H9 (cell line): ENCODE measurements at regions not wholly inside any gene's neighbourhood (a gene's known extent, or its start where the extent isn't known, plus 50 kb on each side); places are given as distances from the start of the nearest gene placed in this dataset.

Experiments
- DNase-seq: peaks from one replicate; pipeline ENCODE4 v3.0.0-alpha.2; 2017
- H2AFZ ChIP-seq: one replicate; pipeline ENCODE4 v1.6.1; 2013; ENCODE audit warnings: mild to moderate bottlenecking, low read length, control low read depth, moderate library complexity
- H2AK5ac ChIP-seq: 2 replicates; pipeline ENCODE4 v1.6.1; 2013; ENCODE audit warnings: low read length, control low read depth, mixed read lengths; ENCODE audit not compliant: insufficient read length
- H2BK120ac ChIP-seq: one replicate; pipeline ENCODE4 v1.6.1; 2013; ENCODE audit warnings: low read depth, mild to moderate bottlenecking, low read length, control low read depth, inconsistent platforms; ENCODE audit not compliant: poor library complexity, severe bottlenecking
- H2BK12ac ChIP-seq: 2 replicates; pipeline ENCODE4 v1.6.1; 2013; ENCODE audit warnings: low read length, control low read depth, mixed read lengths, low read depth; ENCODE audit not compliant: insufficient read length
- H2BK15ac ChIP-seq: 2 replicates; pipeline ENCODE4 v1.6.1; 2013; ENCODE audit warnings: low read depth, low read length, control low read depth
- H2BK20ac ChIP-seq: one replicate; pipeline ENCODE4 v1.6.1; 2013; ENCODE audit warnings: low read depth, mild to moderate bottlenecking, low read length, control low read depth, inconsistent platforms; ENCODE audit not compliant: poor library complexity, severe bottlenecking
- H2BK5ac ChIP-seq: 2 replicates; pipeline ENCODE4 v1.6.1; 2013; ENCODE audit warnings: low read length, control low read depth, mixed read lengths; ENCODE audit not compliant: insufficient read length
- H3K14ac ChIP-seq: 2 replicates; pipeline ENCODE4 v1.6.1; 2013; ENCODE audit warnings: low read length, control low read depth; ENCODE audit not compliant: insufficient read depth
- H3K18ac ChIP-seq: 2 replicates; pipeline ENCODE4 v1.6.1; 2013; ENCODE audit warnings: low read depth, mild to moderate bottlenecking, mixed read lengths, low read length, control low read depth; ENCODE audit not compliant: insufficient read length
- H3K23ac ChIP-seq: 2 replicates; pipeline ENCODE4 v1.6.1; 2013; ENCODE audit warnings: low read length, control low read depth, mixed read lengths, low read depth; ENCODE audit not compliant: insufficient read length
- H3K23me2 ChIP-seq: 2 replicates; pipeline ENCODE4 v1.6.1; 2013; ENCODE audit warnings: low read depth, mild to moderate bottlenecking, mixed read lengths, low read length, control low read depth; ENCODE audit not compliant: insufficient read length, poor library complexity, severe bottlenecking
- H3K27ac ChIP-seq: 2 replicates; pipeline ENCODE4 v1.5.1; 2013; ENCODE audit warnings: low read length, control low read depth, mixed read lengths, low read depth; ENCODE audit not compliant: insufficient read length
- H3K27me3 ChIP-seq: 2 replicates; pipeline ENCODE4 v1.6.1; 2013; ENCODE audit warnings: low read length, control low read depth, inconsistent platforms; ENCODE audit not compliant: insufficient read depth
- H3K4ac ChIP-seq: 2 replicates; pipeline ENCODE4 v1.6.1; 2013; ENCODE audit warnings: low read depth, mild to moderate bottlenecking, control low read depth, inconsistent platforms, low read length, moderate library complexity
- H3K4me1 ChIP-seq: 2 replicates; pipeline ENCODE4 v1.6.1; 2013; ENCODE audit warnings: low read length, control low read depth, inconsistent platforms; ENCODE audit not compliant: insufficient read depth
- H3K4me2 ChIP-seq: 2 replicates; pipeline ENCODE4 v1.6.1; 2013; ENCODE audit warnings: low read length, control low read depth, mixed read lengths; ENCODE audit not compliant: insufficient read length, insufficient read depth
- H3K56ac ChIP-seq: 2 replicates; pipeline ENCODE4 v1.6.1; 2013; ENCODE audit warnings: low read depth, mild to moderate bottlenecking, mixed read lengths, low read length, control low read depth; ENCODE audit not compliant: insufficient read length
- H3K79me1 ChIP-seq: 2 replicates; pipeline ENCODE4 v1.6.1; 2013; ENCODE audit warnings: low read depth, mild to moderate bottlenecking, moderate library complexity, low read length, control low read depth, inconsistent platforms; ENCODE audit not compliant: insufficient read depth, poor library complexity, severe bottlenecking
- H3K79me2 ChIP-seq: 2 replicates; pipeline ENCODE4 v1.6.1; 2013; ENCODE audit warnings: low read length, control low read depth, inconsistent platforms; ENCODE audit not compliant: insufficient read depth
- H3K9ac ChIP-seq: 2 replicates; pipeline ENCODE4 v1.6.1; 2013; ENCODE audit warnings: low read length, control low read depth, mixed read lengths; ENCODE audit not compliant: insufficient read length; ENCODE audit errors: extremely low read depth
- H3K9me3 ChIP-seq: one replicate; pipeline ENCODE4 v1.6.1; 2013; ENCODE audit warnings: low read depth, low read length, inconsistent platforms; ENCODE audit not compliant: control insufficient read depth
- H3T11ph ChIP-seq: one replicate; pipeline ENCODE4 v1.6.1; 2013; ENCODE audit warnings: mild to moderate bottlenecking, low read length, control low read depth, inconsistent platforms
- H4K20me1 ChIP-seq: one replicate; pipeline ENCODE4 v1.6.1; 2013; ENCODE audit not compliant: control insufficient read depth, insufficient read length, insufficient read depth
- H4K5ac ChIP-seq: 2 replicates; pipeline ENCODE4 v1.6.1; 2013; ENCODE audit warnings: low read depth, mild to moderate bottlenecking, mixed read lengths, low read length, control low read depth; ENCODE audit not compliant: insufficient read length
- H4K8ac ChIP-seq: replicated peaks from 2 replicates; pipeline ENCODE4 v1.6.1; 2013; ENCODE audit warnings: low read length, control low read depth, mixed read lengths, low read depth; ENCODE audit not compliant: insufficient read length
- H4K91ac ChIP-seq: 2 replicates; pipeline ENCODE4 v1.6.1; 2013; ENCODE audit warnings: low read depth, mild to moderate bottlenecking, moderate library complexity, mixed read lengths, low read length, control low read depth; ENCODE audit not compliant: insufficient read length
- H3K27ac Mint-ChIP-seq, 3 experiments: 2 replicates in 2 of 3; 3 replicates in 1 of 3; pipeline ENCODE4 v1.8.0; 2020 to 2021; ENCODE audit warnings: mixed read lengths in 3 of 3, mild to moderate bottlenecking in 1 of 3, moderate library complexity in 1 of 3
- H3K27me3 Mint-ChIP-seq: 2 replicates; pipeline ENCODE4 v1.8.0; 2021; ENCODE audit warnings: low read depth, mild to moderate bottlenecking, moderate library complexity, mixed read lengths
- H3K36me3 Mint-ChIP-seq, 3 experiments: 2 replicates in 2 of 3; 3 replicates in 1 of 3; pipeline ENCODE4 v1.8.0; 2020 to 2021; ENCODE audit warnings: low read depth in 3 of 3, mixed read lengths in 3 of 3; ENCODE audit not compliant: insufficient read depth in 1 of 3
- H3K4me1 Mint-ChIP-seq, 2 experiments: 2 replicates each; pipeline ENCODE4 v1.8.0; 2020; ENCODE audit warnings: mixed read lengths in 2 of 2
- H3K4me3 Mint-ChIP-seq, 2 experiments: 2 replicates in 1 of 2; 3 replicates in 1 of 2; pipeline ENCODE4 v1.8.0; 2020 to 2021; ENCODE audit warnings: mild to moderate bottlenecking in 2 of 2, mixed read lengths in 2 of 2, moderate library complexity in 1 of 2
- H3K9me3 Mint-ChIP-seq, 2 experiments: 2 replicates in 1 of 2; 3 replicates in 1 of 2; pipeline ENCODE4 v1.8.0; 2020; ENCODE audit warnings: mild to moderate bottlenecking in 2 of 2, mixed read lengths in 2 of 2, moderate library complexity in 1 of 2
- WGBS: extraction: QIAGEN DNeasy Blood & Tissue Kit; methylation state at CpG from one replicate; pipeline ENCODE4 v1.1.7; 2013; ENCODE audit warnings: missing lambda C conversion rate, low lambda C conversion rate, mixed read lengths; ENCODE audit not compliant: insufficient read length; ENCODE audit errors: extremely low coverage; 5-methylcytosine and 5-hydroxymethylcytosine counted together
- TF ChIP-seq, protein P1 (sequence below): fragments of 200-600 bp; sonication (generic); conservative IDR thresholded peaks from 3 replicates; pipeline ENCODE4 v1.8.0; 2021; ENCODE audit warnings: antibody characterized with exemption, mild to moderate bottlenecking

DNA sequence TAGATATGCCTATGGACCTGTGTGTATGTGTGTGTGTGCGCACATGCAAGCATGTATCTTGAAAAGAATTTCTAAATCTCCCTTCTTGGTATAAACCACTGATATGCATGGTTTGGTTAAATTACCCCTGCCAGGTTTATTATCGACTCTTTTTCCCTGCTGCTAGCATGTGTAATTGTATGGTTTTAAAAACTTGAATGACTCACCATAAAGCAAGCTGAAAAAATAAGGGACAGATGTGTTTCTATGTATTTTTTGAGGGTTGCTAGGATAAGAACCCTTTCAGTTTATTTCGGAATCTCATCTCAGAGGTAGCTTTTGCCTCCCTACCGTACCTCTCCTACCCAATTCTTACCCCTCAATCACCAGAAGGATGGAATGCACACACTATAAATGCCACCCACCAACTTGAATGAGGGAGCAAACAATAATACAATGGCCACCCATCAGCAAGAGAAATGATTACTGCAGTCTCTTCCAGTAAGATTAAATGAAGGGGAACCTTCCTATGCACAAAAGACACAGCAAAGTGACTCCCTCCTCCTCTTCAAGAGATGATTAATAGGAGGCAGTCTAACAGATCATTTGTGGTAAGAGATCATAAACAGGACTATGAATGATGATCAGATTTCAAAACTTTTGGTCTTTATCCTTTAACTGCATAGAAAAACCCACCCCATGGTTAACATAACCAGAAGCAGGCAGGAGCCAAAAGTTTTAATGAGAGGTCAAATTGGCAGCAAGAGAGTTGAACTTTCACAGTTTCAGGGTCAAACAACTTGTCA is 357.2 kb downstream of the SATB2 start:
- no peak for DNase-seq
- no peaks in the 10 kb centered on the region for H3K9me3 Mint-ChIP-seq
- H3K56ac ChIP-seq: no peak overlapping the region

More for the DNA sequence above, 357.2 kb downstream of the SATB2 start:
- H2BK20ac ChIP-seq: no peak overlapping the region
- no peak overlapping the region for H3K27ac ChIP-seq
- H3K9me3 ChIP-seq: no peaks in the 10 kb centered on the region
- no peak overlapping the region for H3K18ac ChIP-seq
- H3T11ph ChIP-seq: no peak overlapping the region
- no peak overlapping the region for H4K5ac ChIP-seq
- H3K79me2 ChIP-seq: no peaks in the 10 kb centered on the region
- TF ChIP-seq, protein P1, sequence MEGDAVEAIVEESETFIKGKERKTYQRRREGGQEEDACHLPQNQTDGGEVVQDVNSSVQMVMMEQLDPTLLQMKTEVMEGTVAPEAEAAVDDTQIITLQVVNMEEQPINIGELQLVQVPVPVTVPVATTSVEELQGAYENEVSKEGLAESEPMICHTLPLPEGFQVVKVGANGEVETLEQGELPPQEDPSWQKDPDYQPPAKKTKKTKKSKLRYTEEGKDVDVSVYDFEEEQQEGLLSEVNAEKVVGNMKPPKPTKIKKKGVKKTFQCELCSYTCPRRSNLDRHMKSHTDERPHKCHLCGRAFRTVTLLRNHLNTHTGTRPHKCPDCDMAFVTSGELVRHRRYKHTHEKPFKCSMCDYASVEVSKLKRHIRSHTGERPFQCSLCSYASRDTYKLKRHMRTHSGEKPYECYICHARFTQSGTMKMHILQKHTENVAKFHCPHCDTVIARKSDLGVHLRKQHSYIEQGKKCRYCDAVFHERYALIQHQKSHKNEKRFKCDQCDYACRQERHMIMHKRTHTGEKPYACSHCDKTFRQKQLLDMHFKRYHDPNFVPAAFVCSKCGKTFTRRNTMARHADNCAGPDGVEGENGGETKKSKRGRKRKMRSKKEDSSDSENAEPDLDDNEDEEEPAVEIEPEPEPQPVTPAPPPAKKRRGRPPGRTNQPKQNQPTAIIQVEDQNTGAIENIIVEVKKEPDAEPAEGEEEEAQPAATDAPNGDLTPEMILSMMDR: no peak
- peak overlapping the region in 1 of 3 experiments; percentile 68; a peak in 2 of 7 replicates for H3K27ac Mint-ChIP-seq
- no peaks in the 10 kb centered on the region for H3K23me2 ChIP-seq
- WGBS: no CpG with 5 or more reads among the region's 4 CpGs
- no peak overlapping the region for H2AK5ac ChIP-seq
- no peak overlapping the region for H3K9ac ChIP-seq
- no peak overlapping the region for H3K4ac ChIP-seq
- no peak overlapping the region for H4K8ac ChIP-seq
- H3K4me1 Mint-ChIP-seq: peaks cover 7% of the 10 kb centered on the region in 2 experiments
- H2BK120ac ChIP-seq: no peak overlapping the region
- H3K4me2 ChIP-seq: no peak overlapping the region
- no peaks in the 10 kb centered on the region for H4K20me1 ChIP-seq
- no peaks in the 10 kb centered on the region for H3K27me3 Mint-ChIP-seq
- H2BK15ac ChIP-seq: no peak overlapping the region
- H3K36me3 Mint-ChIP-seq: no peaks in the 10 kb centered on the region
- H3K79me1 ChIP-seq: no peaks in the 10 kb centered on the region
- H4K91ac ChIP-seq: no peak overlapping the region
- H2BK12ac ChIP-seq: no peak overlapping the region
- no peak overlapping the region for H2AFZ ChIP-seq
- no peaks in the 10 kb centered on the region for H3K4me1 ChIP-seq
- no peak overlapping the region for H3K14ac ChIP-seq
- H3K27me3 ChIP-seq: no peaks in the 10 kb centered on the region
- no peak overlapping the region for H3K23ac ChIP-seq
- no peak overlapping the region for H2BK5ac ChIP-seq
- H3K4me3 Mint-ChIP-seq: no peak overlapping the region
